ENCODE measurements at regions not wholly inside any gene's neighbourhood (a gene's known extent, or its start where the extent isn't known, plus 50 kb on each side); places are given as distances from the start of the nearest gene placed in this dataset.

DNA sequence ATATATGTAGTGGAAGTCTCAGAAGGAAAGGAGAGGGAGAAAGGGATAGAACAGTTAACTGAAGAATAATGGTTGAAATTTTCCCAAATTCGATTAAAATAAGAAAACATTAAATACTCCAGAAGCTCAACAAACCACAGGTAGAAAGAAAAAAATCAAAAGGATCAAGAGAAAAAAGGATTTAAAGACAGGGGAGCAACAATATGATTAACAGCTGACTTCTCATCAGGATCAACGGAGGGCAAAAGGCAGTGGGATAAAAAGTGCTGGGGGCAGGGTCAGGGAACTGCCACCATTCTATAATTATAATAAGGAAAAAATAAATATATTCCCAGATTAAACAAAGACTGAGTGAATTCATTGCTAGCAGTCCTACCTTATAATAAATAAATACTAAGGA, 55.3 kb downstream of the CDKN2C start:
- DNase-seq (ENCODE audit: insufficient read length, low spot score) (no peak), FAIRE-seq (no peak)
- TF ChIP-seq, protein P1, sequence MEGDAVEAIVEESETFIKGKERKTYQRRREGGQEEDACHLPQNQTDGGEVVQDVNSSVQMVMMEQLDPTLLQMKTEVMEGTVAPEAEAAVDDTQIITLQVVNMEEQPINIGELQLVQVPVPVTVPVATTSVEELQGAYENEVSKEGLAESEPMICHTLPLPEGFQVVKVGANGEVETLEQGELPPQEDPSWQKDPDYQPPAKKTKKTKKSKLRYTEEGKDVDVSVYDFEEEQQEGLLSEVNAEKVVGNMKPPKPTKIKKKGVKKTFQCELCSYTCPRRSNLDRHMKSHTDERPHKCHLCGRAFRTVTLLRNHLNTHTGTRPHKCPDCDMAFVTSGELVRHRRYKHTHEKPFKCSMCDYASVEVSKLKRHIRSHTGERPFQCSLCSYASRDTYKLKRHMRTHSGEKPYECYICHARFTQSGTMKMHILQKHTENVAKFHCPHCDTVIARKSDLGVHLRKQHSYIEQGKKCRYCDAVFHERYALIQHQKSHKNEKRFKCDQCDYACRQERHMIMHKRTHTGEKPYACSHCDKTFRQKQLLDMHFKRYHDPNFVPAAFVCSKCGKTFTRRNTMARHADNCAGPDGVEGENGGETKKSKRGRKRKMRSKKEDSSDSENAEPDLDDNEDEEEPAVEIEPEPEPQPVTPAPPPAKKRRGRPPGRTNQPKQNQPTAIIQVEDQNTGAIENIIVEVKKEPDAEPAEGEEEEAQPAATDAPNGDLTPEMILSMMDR (IDR thresholded peaks at IDR 0.05; ENCODE audit: insufficient read depth, missing control alignments), result no peak

DNA sequence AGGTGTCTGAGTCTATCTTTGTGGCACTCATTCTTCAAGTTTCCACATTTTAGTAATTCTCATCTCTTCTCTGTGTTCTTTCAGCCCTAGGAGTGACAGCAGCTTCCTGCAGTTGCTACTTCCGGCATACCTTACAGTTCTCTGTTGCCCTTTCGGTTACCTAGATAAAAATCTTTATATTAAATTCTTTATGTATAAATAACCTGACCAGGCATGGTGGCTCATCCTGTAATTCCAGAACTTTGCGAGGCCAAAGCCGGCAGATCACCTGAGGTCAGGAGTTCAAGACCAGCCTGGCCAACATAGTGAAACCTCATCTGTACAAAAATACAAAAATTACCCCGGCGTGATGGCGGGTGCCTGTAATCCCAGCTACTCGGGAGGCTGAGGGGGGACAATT, 62.9 kb downstream of the CDKN2C start:
- no peak for DNase-seq (ENCODE audit: insufficient read length, low spot score)
- FAIRE-seq, result no peak
- TF ChIP-seq, protein P1 (IDR thresholded peaks at IDR 0.05; ENCODE audit: insufficient read depth, missing control alignments), result no peak

DNA sequence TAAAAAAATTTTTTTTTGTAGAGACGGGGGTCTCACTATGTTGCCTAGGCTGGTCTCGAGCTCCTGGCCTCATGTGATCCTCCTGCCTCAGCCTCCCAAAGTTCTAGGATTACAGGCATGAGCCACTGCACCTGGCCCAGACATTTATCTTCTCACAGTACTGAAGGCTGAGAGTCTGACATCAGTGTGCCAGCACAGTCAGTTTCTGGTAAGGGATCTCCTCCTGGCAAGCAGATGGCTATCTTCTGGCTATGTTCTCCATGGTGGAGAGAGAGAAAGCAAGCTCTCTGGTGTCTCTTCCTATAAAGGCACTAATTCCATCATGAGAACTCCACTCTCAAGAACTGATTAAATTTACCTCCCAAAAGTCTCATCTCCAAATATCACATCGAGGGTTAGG, 57.8 kb upstream of the C1orf185 start:
- FAIRE-seq (no peak), DNase-seq (ENCODE audit: insufficient read length, low spot score) (no peak)
- TF ChIP-seq, protein P1 (IDR thresholded peaks at IDR 0.05; ENCODE audit: insufficient read depth, missing control alignments), result no peak

DNA sequence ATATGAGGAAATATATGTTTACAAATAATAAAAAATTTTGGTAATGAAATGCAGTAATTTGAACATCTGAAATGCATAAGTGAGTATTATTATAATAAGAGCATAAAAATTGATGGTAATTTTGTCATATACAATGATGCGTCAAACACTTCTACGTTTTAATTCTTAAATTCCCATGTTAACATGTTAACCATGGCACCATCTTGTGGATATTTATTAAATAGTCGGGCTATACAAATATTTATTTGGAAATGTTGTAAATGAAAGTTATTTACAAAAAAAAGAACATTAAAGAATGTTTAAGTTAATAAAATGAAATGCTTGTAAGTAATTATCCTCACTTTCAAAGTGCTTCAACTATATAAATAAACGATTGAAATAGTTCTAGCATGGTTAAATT, 57.2 kb upstream of the C1orf185 start:
- TF ChIP-seq, protein P1 (IDR thresholded peaks at IDR 0.05; ENCODE audit: insufficient read depth, missing control alignments), result peak; percentile 45
- DNase-seq (ENCODE audit: insufficient read length, low spot score) (no peak), FAIRE-seq (no peak)

DNA sequence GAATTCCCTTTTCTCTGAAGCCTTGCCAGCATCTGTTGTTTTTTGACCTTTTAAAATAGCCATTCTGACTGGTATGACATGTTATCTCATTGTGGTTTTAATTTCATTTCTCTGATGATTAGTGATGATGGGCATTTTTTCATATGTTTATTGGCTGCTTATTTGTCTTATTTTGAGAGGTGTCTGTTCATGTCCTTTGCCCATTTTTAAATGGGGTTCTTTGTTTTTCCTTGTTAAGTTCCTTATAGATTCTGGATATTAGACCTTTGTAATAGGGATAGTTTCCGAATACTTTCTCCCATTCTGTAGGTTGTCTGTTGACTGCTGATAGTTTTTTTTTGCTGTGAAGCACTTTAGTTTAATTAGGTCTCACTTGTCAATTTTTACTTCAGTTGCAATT, 54.0 kb upstream of the C1orf185 start:
- TF ChIP-seq, protein P1 (IDR thresholded peaks at IDR 0.05; ENCODE audit: insufficient read depth, missing control alignments), result no peak
- DNase-seq (ENCODE audit: insufficient read length, low spot score) (no peak), FAIRE-seq (no peak)

DNA sequence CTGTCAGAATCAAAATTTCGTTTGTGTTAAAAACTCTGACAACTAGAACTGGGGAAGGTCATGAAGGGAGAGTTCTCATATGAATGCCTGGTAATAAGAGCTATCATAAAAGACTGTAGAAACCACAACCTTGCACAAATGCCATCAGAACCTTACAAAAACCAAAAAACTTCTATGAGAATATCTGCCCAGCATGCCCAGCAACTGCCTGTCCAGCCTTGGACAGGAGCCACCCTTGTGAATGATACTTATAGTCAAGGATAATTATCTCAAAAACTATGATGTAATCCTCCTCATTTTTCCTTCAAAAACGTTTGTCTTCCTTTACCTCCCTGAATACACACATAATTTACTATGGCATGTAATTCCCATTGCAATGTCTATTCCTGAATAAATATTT, 53.4 kb upstream of the C1orf185 start:
- DNase-seq (ENCODE audit: insufficient read length, low spot score) (no peak), FAIRE-seq (no peak)
- TF ChIP-seq, protein P1 (IDR thresholded peaks at IDR 0.05; ENCODE audit: insufficient read depth, missing control alignments), result no peak

Measured in D721Med (cell line).